Parathyroid adenoma (tissue), 2 donors: ENCODE measurements at regions not wholly inside any gene's neighbourhood (a gene's known extent, or its start where the extent isn't known, plus 50 kb on each side); places are given as distances from the start of the nearest gene placed in this dataset.

Experiments
- H2AFZ ChIP-seq: fragments of 300-600 bp; sonication (generic); one replicate; pipeline ENCODE4 v1.7.0; 2017; ENCODE audit warnings: antibody characterized with exemption, mild to moderate bottlenecking
- H3K27ac ChIP-seq: fragments of 300-600 bp; sonication (generic); one replicate; pipeline ENCODE4 v1.7.0; 2017
- H3K27me3 ChIP-seq: fragments of 300-600 bp; sonication (generic); one replicate; pipeline ENCODE4 v1.7.0; 2017; ENCODE audit warnings: low read length; ENCODE audit not compliant: control insufficient read depth, insufficient read depth
- H3K36me3 ChIP-seq: fragments of 300-600 bp; sonication (generic); one replicate; pipeline ENCODE4 v1.7.0; 2017; ENCODE audit warnings: low read length; ENCODE audit not compliant: control insufficient read depth, insufficient read depth
- H3K4me1 ChIP-seq: fragments of 300-600 bp; sonication (generic); one replicate; pipeline ENCODE4 v1.7.0; 2017; ENCODE audit warnings: control low read depth
- H3K4me2 ChIP-seq: fragments of 300-600 bp; sonication (generic); one replicate; pipeline ENCODE4 v1.7.0; 2017; ENCODE audit warnings: low read length
- H3K4me3 ChIP-seq: fragments of 300-600 bp; sonication (generic); one replicate; pipeline ENCODE4 v1.7.0; 2017; ENCODE audit warnings: low read depth, low read length
- H3K79me2 ChIP-seq: fragments of 300-600 bp; sonication (generic); one replicate; pipeline ENCODE4 v1.7.0; 2017; ENCODE audit warnings: control low read depth
- H3K9ac ChIP-seq: fragments of 300-600 bp; sonication (generic); one replicate; pipeline ENCODE4 v1.7.0; 2017; ENCODE audit warnings: mild to moderate bottlenecking
- H3K9me3 ChIP-seq: fragments of 300-600 bp; sonication (generic); one replicate; pipeline ENCODE4 v1.7.0; 2017; ENCODE audit warnings: low read length; ENCODE audit not compliant: control insufficient read depth
- CTCF ChIP-seq: fragments of 300-600 bp; sonication (generic); IDR thresholded peaks from one replicate; pipeline ENCODE4 v1.7.0; 2017; ENCODE audit warnings: antibody characterized with exemption, mild to moderate bottlenecking
- donor health status: primary hyperparathyroidism.

GRCh38 chr18:56245866-56246580 lies 392.4 kb downstream of the TXNL1 start:
- H3K27ac ChIP-seq: peak overlapping the region; percentile 36
- TF ChIP-seq CTCF: no peak
- H3K4me1 ChIP-seq: peaks cover 6% of the 10 kb centered on the region
- no peak overlapping the region for H3K9ac ChIP-seq
- H2AFZ ChIP-seq: peak overlapping the region; percentile 2
- no peaks in the 10 kb centered on the region for H3K79me2 ChIP-seq
- no peaks in the 10 kb centered on the region for H3K27me3 ChIP-seq
- H3K4me2 ChIP-seq: peak overlapping the region; percentile 31
- H3K4me3 ChIP-seq: peak overlapping the region; percentile 18
- no peaks in the 10 kb centered on the region for H3K36me3 ChIP-seq
- H3K9me3 ChIP-seq: no peaks in the 10 kb centered on the region

DNA sequence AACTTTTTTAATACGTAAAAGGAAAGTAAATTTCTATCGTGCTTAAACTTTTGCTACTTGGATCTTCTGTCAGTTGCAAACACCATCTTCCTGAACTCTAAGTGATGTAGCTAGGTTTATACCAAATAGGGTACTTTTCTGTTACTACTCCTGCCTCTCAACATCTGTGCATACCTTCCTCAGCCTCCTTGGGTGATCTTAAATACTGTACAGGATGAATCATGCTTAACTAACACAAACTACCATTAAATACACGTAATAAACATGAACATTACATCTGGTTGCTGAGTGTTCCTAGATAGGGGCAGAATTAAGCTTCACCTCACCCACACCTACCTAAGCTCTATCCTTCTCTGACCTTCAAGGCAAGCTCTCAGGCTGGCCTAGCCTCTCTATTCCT lies 398.0 kb downstream of the TXNL1 start:
- no peak overlapping the region for H3K4me2 ChIP-seq
- no peaks in the 10 kb centered on the region for H3K4me1 ChIP-seq
- no peak overlapping the region for H3K4me3 ChIP-seq
- no peak overlapping the region for H3K27ac ChIP-seq
- H3K27me3 ChIP-seq: no peaks in the 10 kb centered on the region
- no peaks in the 10 kb centered on the region for H3K79me2 ChIP-seq
- no peak overlapping the region for H3K9ac ChIP-seq
- TF ChIP-seq CTCF: no peak
- no peaks in the 10 kb centered on the region for H3K9me3 ChIP-seq
- H3K36me3 ChIP-seq: no peaks in the 10 kb centered on the region
- H2AFZ ChIP-seq: no peak overlapping the region

- Histone ChIP-seq H3K36me3 (no peaks in the 10 kb centered on the region), H3K27ac (no peak overlapping the region), H2AFZ (no peak overlapping the region), H3K9me3 (no peaks in the 10 kb centered on the region), H3K79me2 (no peaks in the 10 kb centered on the region), H3K9ac (no peak overlapping the region), H3K27me3 (no peaks in the 10 kb centered on the region), H3K4me2 (no peak overlapping the region), H3K4me3 (no peak overlapping the region), H3K4me1 (no peaks in the 10 kb centered on the region)
- TF ChIP-seq CTCF: no peak
Measured at GRCh38 chr18:56238576-56238975, 399.8 kb downstream of the TXNL1 start.

DNA sequence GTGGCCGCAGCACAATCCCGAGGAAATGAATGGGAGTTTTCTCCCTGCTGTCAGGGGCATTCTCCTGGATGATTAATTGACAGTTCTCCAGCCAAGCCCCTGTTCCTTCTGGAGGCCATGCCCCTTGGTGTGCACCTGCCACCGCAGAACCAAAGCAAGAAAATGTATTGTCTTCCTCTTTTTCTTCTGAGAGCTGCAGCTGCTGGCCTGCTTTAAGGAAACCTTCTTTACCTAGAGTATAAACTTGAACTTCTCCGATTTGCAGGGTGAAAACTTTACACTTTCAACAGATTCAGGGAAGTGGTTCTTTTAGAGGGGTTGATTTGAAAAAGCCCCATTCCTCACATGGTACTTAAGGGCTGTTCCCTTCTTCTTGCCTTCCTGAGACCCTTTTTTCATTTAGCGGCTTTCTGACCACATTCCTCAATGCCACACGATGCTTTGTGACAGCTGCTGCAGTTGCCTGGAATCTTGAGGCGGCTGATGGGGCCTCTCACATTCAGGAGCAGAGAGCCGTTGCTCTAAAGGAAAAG lies 402.8 kb downstream of the TXNL1 start:
- Histone ChIP-seq H3K36me3 (no peaks in the 10 kb centered on the region), H3K4me3 (no peak overlapping the region), H3K27me3 (no peaks in the 10 kb centered on the region), H3K27ac (no peak overlapping the region), H3K4me2 (no peak overlapping the region), H2AFZ (no peak overlapping the region), H3K4me1 (no peaks in the 10 kb centered on the region), H3K9ac (no peak overlapping the region), H3K79me2 (no peaks in the 10 kb centered on the region), H3K9me3 (no peaks in the 10 kb centered on the region)
- no peak for TF ChIP-seq CTCF

GRCh38 chr18:56235071-56235470 lies 403.3 kb downstream of the TXNL1 start:
- TF ChIP-seq CTCF: no peak
- H3K4me1 ChIP-seq: no peaks in the 10 kb centered on the region
- no peak overlapping the region for H3K27ac ChIP-seq
- H3K27me3 ChIP-seq: no peaks in the 10 kb centered on the region
- H3K9ac ChIP-seq: no peak overlapping the region
- H3K4me2 ChIP-seq: no peak overlapping the region
- no peak overlapping the region for H2AFZ ChIP-seq
- H3K9me3 ChIP-seq: no peaks in the 10 kb centered on the region
- H3K79me2 ChIP-seq: no peaks in the 10 kb centered on the region
- no peak overlapping the region for H3K4me3 ChIP-seq
- no peaks in the 10 kb centered on the region for H3K36me3 ChIP-seq
